NT2/D1 (cell line): ENCODE measurements at regions not wholly inside any gene's neighbourhood (a gene's known extent, or its start where the extent isn't known, plus 50 kb on each side); places are given as distances from the start of the nearest gene placed in this dataset.

ENCODE experiments used
- SUZ12 ChIP-seq: IDR thresholded peaks from 2 replicates; pipeline ENCODE4 v1.6.1; 2011; ENCODE audit not compliant: insufficient read length, insufficient read depth; ENCODE audit errors: extremely low read depth
- YY1 ChIP-seq: IDR thresholded peaks from 2 replicates; pipeline ENCODE4 v1.6.1; 2011; ENCODE audit not compliant: insufficient read length, insufficient read depth
- ZNF274 ChIP-seq: IDR thresholded peaks from 2 replicates; pipeline ENCODE4 v1.6.1; 2011; ENCODE audit warnings: mild to moderate bottlenecking, low read depth, low read length

DNA sequence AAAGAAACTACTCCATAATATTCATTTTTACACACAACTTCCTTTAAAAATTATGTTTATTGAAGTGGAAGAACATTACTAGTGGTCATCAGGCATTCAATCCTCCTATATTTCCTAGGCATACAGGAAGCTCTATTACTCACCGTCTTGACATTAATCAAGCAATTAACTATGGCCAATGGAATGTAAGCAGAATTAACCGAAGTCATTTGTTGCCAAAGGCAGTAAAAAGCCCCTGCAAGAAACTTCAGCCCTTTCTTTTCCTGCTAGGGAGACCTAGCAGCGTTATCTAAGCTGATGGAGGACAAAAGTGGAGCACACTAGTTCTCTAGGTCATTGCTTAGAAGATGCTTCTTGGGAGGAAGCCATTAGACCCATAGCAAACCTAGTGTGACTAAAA lies 399.6 kb downstream of the KCNH5 start:
- TF ChIP-seq SUZ12: no peak
- TF ChIP-seq YY1: no peak
- TF ChIP-seq ZNF274: no peak
